ENCODE measurements at regions not wholly inside any gene's neighbourhood (a gene's known extent, or its start where the extent isn't known, plus 50 kb on each side); places are given as distances from the start of the nearest gene placed in this dataset.
"Not testable (repeated sequence)": the region's sequence is repeated elsewhere in the genome, so short reads cannot be mapped to it uniquely, and the experiment has no call there.

DNA sequence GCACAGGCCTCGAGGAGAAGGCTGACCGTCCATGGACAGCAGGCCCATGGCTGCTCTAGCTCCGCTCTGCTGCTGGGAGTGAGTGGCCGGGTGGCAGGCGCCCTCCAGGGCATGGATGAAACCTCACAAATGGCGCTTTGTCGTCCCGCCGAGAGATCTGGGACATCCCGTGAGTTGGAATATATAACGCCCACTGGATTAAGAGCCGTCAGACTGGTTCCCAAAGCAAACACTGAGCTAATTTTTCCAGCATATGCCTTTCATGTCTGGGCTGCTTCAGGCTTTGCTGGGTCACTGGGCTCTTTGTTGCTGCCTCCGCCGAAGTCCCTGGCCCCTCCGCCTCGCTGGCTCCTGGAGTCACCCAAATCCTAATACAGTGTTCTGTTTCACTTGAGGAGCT lies 266.3 kb downstream of the FOXL1 start:
- no peak for DNase-seq

DNA sequence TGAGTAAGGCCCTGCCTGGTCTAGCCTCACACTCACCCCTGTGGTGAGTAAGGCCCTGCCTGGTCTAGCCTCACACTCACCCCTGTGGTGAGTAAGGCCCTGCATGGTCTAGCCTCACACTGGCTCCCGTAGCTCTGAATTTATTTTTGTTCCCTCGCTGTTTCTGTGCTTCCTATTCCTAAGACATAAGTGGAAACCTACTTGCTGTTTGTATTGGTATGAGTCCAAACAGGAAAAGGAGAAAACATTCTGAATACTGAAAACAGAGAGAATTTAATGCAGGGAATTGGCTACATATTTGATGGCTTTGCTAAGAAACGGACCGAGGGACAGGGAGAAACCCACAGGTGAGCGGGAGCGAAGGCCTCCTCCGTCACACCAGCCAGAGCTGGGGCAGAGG lies 267.8 kb downstream of the FOXL1 start:
- no peak for DNase-seq

DNA sequence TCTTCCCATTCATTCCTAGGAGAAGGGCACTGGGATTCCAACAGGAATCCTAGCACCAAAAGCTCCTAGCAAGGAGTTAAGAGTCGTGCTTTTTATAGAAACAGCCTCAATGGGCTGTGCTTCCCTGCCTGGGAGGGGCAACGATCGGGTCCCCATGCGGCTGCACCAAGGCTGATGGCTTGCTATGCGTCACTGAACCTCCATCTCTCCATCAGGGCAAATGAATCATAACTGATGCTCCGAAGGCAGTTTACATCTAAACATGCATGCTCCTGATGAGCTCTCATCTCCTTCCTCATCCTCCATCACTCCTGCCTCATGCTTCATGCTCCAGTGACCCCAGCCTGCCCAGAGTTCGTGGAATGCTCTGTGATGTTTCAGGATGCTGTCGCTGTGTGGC lies 270.5 kb downstream of the FOXL1 start:
- DNase-seq, result no peak

DNA sequence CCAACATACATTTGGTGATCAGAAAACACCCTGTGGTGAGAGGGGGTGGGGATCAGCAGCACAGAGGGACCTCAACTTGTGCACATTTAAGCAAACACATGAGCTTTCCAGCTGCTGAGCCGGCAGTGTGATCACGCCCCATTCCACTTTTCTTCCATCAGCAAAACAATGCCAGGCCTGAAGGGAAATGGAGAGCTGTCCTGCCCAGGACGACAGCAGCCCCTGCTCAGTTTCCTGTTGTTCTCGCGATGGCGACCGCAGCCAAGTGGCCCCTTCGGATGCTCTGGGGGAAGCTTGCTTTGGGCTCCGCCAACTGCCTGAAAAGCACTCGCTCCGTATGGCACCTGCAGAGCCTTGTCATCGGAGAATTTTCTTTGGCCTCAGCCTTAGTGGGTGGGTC lies 272.3 kb downstream of the FOXL1 start:
- no peak for DNase-seq

DNA sequence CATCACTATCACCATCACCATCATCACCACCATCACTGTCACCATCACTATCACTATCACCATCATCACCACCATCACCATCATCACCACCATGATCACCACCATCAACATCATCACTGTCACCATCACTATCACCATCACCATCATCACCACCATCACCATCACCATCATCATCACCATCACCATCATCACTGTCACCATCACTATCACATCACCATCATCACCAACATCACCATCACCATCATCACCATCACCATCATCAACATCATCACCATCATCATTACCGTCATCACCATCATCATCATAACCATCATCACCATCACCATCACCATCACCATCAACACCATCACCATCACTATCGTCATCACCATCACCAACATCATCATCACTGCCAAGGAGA lies 273.8 kb downstream of the FOXL1 start:
- DNase-seq, result no peak

DNA sequence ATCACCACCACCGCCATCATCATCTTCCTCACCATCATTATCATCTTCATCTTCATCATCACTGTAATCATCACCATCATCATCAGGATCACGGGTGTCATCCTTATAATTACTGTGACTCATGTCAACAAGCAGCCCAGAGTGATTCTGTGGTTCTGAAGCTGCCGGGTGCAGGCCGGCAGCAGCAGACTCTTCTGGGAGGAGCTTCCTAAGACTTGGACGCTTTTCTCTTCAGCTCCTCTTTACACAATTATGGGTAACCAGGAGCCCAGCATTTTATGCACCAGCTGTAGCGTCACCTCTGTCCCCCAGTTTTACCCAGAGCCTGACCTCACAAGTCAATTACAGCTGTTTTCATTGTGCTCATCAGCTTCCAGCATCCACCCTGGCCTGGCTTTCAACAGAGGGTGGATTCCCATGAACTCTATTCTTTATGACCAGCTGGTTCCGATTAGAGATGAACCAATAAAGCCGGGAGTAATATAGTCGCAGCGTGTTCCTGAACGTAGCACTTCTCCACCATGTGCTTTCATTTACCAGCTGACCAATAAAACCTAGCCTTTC lies 275.8 kb downstream of the FOXL1 start:
- DNase-seq, result no peak

DNA sequence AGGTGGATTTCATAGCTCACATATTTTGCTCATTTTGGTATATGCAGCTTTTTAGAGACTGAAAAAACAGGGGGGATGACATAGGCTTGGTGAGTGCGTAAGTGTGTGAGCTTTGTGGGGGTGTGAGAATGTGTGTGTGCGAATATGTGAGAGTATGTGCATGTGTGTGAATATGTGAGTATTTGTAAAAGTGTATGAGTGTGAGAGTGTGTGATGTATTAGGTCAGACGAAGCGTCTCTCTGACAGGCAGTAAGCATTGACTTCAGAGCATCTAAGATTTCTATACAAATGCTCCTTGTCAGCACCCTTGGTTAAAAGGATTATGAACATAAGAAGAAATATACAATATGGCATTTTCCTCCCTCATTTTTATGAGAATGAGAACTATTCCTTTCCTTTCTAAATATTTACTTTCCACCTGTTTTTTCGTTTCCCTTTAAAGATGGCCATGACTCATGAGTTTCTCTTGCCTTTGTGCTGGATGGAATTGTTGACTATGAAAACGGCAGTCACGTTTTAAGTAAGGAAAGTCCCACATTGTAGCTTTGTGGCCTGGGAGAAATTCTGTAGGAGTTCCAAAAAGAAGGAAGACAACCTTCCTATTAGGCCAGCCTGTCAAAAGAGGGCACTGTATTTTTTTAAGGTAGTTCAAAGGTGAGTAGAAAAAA lies 276.4 kb downstream of the FOXL1 start:
- DNase-seq, result no peak

DNA sequence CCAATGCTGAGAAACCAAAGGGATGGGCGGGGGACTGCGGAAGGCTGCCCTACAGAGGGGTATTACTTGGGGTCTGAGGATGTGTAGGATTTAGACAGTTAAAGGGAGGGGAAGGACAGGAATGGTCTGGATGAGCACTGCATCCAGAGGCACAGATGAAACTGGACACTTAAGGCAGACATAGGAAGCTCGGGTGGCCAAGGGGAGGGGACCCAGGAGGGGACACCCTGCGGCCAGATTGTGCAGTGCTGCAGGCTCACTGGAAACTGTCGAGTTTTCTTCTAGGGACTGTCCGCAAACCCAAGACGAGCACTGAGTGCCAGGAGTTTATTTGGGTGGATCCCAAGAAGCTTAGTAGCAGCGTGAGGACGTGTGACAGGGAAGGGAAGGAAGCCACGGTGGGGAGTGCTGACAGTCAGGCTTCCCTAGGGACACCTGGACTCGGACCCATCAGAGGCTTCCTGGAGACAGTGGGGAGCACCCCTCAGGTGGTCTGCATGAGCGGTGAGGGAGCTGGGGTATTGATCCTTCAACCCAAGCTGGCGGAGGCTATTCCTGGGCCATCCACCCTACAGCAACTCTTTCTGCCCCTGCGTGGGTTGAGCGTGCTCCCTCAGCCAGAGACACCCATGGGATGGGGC lies 278.7 kb downstream of the FOXL1 start:
- no peak for DNase-seq

DNA sequence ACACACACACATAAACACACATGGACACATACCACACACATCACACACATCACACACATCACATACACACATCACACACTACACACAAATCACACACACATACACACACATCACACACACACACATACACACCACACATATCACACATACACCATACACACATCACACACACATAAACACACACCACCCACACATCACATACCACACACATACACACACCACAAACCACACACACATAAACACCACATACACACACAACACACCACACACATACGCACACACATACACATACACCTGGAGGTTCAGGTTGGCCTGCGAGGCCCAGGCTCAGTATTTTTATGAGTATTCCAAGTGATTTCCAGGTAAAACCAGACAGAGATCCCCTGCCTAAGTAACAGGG lies 279.5 kb downstream of the FOXL1 start:
- no peak for DNase-seq

DNA sequence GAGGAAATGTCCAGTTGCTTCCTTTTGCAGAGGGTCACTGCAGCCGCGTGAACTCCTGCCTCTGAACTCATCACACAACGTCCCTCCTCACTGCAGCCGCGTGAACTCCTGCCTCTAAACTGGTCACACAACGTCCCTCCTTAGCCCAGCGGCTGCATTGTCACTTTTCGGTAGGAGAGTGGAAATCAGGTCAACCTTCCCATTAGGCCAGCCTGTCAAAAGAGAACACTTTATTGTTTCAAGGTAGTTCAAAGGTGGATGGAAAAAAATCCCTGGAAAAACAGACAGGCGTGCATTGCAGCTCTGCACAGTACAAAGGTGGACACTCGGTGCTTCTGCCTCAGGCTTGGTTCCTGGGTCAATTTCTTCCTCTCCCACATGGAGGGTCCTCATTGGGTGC lies 280.2 kb downstream of the FOXL1 start:
- no peak for DNase-seq

DNA sequence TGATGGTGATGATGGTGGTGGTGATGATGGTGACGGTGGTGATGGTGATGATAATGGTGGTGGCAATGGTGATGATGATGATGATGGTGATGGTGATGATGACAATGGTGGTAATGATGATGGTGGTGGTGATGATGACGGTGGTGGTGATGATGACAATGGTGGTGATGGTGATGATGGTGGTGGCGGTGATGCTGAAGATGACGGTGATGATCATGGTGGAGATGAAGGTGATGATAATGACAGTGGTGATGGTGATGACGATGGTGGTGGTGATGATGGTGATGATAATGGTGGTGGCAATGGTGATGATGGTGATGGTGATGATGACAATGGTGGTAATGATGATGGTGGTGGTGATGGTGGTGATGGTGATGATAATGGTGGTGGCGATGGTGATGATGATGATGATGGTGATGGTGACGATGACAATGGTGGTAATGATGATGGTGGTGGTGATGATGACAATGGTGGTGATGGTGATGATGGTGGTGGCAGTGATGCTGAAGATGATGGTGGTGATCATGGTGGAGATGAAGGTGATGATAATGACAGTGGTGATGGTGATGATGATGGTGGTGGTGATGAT lies 283.0 kb downstream of the FOXL1 start:
- DNase-seq, result not testable (repeated sequence)

DNA sequence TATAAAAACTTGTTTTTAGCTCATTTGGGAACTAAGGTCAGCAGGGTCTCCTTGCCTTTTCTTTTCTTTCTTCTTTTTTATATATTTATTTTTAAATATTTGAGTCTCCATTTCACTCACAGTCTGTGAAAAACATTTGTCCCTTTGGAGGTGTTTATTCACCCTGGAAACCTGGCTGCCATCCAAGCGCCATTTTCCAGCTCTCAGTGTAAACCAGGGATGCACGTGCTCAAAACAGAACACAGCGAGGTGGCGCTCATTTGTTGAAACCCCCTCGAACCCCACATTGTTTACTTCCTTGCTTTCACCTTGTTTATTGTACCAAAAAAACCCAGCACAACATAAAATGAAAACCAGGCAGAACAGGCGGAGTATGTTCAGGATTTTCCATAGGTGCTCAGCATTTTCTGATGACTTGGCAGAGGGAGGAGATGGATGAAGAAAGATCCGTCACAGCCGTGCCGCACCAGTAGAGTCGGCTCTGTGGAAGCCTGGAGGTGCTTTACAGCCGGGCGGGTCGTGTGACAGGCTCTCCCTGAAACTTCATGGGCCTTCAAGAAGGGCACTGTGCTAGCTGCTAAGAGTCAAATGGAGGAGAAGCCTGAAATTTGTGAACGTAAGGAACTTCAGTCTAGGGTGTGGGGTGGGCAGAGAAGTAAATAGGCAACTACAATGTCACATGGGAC lies 284.4 kb downstream of the FOXL1 start:
- no peak for DNase-seq

DNA sequence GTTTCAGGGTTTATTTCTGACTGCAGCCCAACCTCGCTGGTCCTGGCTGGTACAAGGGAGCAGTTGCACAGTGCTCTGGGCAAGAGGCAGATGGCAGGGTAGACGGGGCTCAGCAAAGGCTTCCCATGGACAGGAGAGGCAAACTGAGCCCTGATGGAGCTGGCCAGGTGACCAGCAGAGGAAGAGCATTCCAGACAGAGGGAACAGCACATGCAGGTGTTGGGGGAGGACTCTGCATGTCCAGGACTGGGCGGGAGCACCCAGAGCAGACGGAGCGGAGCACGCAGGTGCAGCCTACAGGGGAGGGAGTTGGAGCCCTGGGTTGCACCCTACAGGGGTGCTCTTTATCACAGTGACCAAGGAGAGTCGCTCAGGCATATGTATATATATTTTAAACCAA lies 285.3 kb downstream of the FOXL1 start:
- DNase-seq, result no peak

DNA sequence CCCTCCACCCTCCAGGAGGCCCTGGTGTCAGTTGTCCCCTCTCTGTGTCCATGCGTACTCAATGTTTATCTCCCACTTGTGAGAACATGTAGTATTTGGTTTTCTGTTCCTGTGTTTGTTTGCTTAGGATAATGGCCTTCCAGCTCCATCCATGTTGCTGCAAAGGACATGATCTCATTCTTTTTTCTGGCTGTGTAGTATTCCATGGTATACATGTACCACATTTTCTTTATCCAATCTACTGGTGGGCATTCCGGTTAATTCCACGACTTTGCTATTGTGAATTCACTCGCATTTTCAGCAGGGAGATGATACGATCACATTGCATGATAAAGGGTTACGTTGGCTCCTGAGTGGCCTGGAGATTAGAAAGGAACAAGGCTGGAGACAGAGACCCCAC lies 286.2 kb downstream of the FOXL1 start:
- DNase-seq, result no peak

DNA sequence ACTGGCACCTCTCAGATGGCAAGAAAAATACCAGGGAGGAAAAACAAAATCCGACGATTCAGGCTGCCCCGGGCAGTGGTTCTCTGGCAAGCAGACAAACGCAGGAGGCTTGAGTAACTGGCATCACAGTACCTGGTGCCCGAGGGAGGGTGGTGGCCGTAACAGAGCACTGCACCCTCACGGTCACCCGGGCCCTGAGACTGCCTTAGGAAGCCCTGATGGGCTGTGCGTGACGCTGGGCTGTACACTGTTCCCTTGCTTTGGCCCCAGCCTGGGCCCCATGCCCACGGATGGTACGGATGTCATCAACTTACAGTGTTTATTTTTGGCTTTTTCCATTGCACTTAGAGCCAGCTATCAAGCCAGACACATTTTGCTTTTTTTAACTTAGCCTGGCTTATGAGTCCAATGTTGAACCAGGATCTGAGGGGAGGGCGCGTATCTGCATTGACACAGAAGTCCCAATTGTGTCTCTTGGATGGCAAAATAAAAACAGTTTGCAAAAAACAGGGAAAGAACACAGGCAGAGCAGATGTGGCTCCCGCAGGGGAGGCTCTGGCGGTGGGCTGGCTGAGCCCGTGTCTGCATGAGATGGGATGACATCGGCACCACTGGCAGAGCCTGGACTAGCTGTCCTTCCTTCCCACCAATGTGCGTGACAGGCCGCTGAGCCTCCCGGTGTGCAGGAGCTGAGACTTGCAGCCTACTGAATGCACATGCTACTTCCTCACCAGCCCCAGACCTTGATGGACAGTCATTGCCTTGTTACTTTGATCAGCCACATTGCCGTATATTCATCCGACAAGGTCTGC lies 287.7 kb downstream of the FOXL1 start:
- DNase-seq, result no peak

DNA sequence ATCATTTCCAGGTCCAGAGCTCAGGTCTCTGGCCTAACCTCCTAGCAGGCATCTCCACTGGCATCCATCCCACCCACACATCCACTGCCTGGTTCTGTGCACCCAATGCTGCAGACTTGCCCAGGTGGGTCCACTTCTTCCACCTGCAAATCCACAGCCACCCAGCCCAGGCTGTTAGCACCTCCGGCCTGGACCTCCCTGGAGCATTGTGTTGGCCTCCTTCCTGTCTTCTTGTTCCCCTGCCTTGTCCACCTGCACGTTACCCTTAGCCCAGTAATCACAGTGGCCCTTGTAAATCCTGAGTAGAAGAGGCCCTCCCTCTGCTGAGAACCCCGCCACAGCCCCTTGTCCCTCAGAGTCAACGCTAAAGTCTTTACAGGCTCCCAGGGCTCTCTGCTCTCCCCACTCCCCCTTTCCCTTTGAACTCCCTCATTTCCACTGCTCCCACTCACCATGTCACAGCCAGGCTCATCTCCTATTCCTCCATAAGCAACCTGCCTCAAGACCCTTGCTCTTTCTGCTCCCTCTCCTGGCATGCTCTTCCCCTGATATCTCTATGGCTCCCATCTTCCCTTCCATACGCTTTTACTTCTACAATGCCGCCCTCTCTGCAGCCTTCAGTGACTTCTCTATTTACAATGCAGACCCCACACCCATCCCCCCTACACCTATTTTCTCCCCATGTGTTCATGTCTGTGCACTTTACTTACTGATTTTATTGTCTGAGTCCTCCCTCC lies 288.8 kb downstream of the FOXL1 start:
- no peak for DNase-seq

DNA sequence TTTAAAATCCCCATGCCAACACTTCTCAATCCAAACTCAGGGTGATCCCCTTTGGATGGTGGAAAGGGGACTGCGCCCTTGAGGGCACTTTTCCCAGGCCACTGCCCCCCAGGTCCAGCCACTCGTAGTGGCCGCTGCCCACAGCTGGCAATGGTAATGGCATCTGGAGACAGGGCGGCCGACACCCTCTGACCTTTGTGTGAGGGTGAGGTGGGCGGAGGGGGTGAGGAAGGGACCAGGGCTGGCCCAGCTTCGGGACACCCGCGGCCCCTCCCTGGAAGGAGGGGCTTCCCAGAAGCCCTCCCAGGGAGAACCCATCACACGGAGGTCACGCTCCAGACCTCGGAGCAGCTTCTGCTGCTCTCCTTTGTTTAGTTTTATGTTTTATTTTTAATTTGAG lies 289.7 kb downstream of the FOXL1 start:
- DNase-seq, result no peak

DNA sequence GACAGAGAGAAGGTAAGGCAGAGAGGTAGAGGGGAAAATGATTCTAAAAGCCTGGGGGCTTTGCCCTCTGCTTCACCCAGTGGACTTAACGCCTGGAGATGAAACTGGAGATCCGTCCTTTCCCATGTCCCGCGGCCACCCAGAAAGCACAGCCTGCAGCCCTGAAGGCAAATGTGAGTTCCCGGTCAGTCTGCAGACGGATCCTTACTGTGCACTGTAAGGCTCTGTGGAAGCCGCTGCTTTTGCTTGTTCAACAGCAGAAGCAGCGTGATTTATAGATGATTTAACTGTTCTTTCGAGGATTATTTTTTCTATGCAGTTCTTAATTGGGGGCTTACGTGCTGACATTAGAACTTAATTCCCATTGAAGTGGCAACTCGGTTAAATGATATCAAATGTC lies 290.4 kb downstream of the FOXL1 start:
- no peak for DNase-seq

DNA sequence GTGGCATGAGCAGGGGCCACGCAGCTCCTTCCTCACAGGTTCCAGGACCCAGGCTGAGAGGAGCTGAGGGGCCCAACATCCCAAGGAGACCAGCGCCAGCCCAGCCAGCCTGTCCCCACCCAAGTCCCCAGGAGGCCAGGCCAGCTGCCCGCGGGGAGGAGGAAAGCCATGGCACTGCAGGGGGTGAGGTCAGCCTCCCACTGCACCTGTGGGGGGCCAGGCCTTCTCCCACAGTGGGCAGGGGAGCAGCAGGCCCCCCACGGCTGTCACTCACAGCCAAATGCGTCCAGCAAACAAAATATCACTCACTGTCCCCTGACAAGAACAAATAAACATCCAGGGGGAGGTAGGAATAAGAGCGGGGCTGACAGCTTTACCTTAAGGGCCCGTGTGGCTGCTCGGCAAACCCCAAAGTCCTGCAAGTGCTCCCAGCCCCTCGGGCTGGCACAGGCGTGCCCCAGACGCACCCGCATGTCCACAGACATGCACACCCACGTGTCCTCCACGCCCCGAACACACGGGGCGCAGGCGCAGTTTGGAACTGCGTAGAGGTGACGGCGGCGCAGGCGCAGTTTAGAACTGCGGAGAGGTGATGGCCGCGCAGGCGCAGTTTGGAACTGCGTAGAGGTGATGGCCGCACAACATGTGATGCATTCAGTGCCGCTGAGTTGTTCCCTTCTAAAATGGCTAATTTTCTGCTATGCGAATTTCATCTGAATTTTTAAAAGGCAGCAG lies 291.1 kb downstream of the FOXL1 start:
- no peak for DNase-seq

DNA sequence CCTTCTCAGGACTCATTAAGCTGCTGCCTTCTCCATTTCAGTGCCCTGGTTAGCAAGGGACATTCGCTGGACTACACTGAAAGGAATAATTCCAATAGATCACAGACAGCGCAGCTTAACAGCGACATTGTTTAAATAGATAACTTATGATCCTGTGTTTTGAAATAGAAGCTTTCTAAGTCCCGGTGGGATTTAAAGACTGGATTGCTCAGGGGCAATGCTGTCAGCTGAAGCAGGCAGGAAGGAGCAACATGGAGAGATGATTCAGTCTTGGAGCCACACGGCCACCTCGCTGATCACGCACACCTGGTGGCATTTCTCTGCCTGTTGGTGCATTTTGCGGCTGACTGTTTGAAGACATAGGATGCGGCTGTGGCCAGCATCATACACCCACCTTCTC lies 292.0 kb downstream of the FOXL1 start:
- DNase-seq, result no peak

DNA sequence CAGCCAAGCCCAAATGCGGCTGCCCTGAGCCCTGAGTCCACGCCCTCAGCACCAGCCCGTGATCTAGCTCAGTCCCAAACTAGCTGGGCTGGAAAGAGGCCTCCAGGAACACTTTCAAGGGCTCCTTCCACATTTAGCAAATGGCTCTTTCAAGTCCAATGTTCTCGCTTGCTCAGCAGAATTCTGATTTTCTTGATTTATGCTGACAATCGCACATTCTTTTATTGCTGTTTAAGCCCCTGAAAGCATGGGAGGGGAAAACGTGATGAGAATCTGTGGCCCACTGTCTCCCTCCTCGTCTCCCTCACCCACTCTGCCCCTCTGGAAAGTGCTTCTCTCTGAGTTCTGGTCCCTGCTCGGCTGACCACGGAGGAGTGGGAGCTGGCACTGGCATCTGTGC lies 293.8 kb downstream of the FOXL1 start:
- no peak for DNase-seq

DNA sequence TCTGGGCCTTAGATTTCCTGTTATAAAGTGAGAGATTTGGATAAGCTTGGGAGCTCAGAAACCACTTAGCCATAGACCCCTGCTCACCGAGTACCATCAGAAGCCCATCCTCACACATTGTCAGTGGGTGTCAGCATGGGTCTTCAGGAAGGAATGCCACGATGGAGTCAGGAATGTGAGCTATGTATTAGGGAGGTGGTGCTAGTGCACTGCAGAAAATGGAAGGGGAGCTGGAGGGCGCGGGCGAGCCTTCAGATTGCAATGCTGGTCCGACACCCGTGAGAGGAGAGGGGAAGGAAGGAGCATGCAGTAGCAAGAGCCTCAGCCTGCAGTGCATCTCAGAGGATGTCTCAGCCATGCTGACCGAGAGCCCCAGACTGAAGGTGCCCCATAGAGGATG lies 294.5 kb downstream of the FOXL1 start:
- DNase-seq, result no peak

Measured in activated naive CD4-positive, alpha-beta T cell treated with anti-CD3 and anti-CD28 coated beads, Interleukin-2, amount 50 U/mL, for 16 hours (primary cell).